ENCODE measurements at regions not wholly inside any gene's neighbourhood (a gene's known extent, or its start where the extent isn't known, plus 50 kb on each side); places are given as distances from the start of the nearest gene placed in this dataset.

DNA sequence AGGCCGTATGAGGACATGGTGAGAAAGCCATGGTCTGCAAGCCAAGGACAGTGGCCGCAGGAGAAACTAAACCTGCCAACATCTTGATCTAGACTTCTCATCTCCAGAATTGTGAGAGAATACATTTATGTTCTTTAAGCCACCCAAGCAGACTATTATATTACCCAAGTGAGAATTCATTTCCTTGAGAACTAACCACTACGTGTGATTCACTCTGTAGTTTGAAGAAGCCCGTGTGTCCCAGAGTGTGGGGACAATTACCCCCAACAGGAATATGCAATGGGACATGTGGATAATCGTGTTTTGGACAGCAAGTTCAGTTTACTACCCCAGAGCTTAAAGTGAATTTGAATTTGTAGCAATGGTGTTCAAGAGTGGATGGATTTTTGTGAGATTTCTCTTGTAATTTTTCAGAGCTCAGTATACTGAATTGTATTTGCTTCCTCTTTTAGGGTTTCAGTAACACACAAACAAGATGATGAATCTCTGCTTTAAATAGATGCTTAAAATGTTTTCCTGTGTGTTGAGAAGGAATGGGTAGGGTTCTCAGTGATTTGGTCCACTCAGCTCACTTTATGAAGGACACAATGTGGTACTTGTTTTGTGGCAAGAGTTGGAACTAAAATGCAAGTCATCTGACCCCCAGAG is 100.0 kb upstream of the ARHGAP20 start:
- TF ChIP-seq BRCA1 (IDR thresholded peaks at IDR 0.05; ENCODE audit: low read depth, low read length) = no peak
- TF ChIP-seq, protein P1, sequence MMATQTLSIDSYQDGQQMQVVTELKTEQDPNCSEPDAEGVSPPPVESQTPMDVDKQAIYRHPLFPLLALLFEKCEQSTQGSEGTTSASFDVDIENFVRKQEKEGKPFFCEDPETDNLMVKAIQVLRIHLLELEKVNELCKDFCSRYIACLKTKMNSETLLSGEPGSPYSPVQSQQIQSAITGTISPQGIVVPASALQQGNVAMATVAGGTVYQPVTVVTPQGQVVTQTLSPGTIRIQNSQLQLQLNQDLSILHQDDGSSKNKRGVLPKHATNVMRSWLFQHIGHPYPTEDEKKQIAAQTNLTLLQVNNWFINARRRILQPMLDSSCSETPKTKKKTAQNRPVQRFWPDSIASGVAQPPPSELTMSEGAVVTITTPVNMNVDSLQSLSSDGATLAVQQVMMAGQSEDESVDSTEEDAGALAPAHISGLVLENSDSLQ (IDR thresholded peaks at IDR 0.05) = no peak
- TF ChIP-seq YY1 (IDR thresholded peaks at IDR 0.05; ENCODE audit: low read depth, low read length) = no peak

Data from GM12878 (cell line).